Ishikawa (cell line): ENCODE measurements at regions not wholly inside any gene's neighbourhood (a gene's known extent, or its start where the extent isn't known, plus 50 kb on each side); places are given as distances from the start of the nearest gene placed in this dataset.

Source experiments
- CEBPB ChIP-seq: IDR thresholded peaks from 2 replicates; pipeline ENCODE4 v1.6.1; 2012
- CREB1 ChIP-seq: IDR thresholded peaks from 2 replicates; pipeline ENCODE4 v1.6.1; 2012; ENCODE audit warnings: low read depth
- EGR1 ChIP-seq: IDR thresholded peaks from 2 replicates; pipeline ENCODE4 v1.6.1; 2012
- EP300 ChIP-seq: IDR thresholded peaks from 2 replicates; pipeline ENCODE4 v1.6.1; 2012; ENCODE audit warnings: borderline replicate concordance
- FOXM1 ChIP-seq: IDR thresholded peaks from 2 replicates; pipeline ENCODE4 v1.6.1; 2012; ENCODE audit warnings: low read depth, borderline replicate concordance
- NFIC ChIP-seq: IDR thresholded peaks from 2 replicates; pipeline ENCODE4 v1.6.1; 2012
- RAD21 ChIP-seq: IDR thresholded peaks from 2 replicates; pipeline ENCODE4 v1.6.1; 2012; ENCODE audit warnings: low read depth
- TAF1 ChIP-seq: IDR thresholded peaks from 2 replicates; pipeline ENCODE4 v1.6.1; 2012; ENCODE audit warnings: low read depth, mild to moderate bottlenecking
- TCF12 ChIP-seq: IDR thresholded peaks from 2 replicates; pipeline ENCODE4 v1.6.1; 2012; ENCODE audit warnings: low read depth
- TEAD4 ChIP-seq: IDR thresholded peaks from 2 replicates; pipeline ENCODE4 v1.6.1; 2012
- YY1 ChIP-seq: IDR thresholded peaks from 2 replicates; pipeline ENCODE4 v1.6.1; 2012; ENCODE audit warnings: low read depth
- ZBTB7A ChIP-seq: IDR thresholded peaks from 2 replicates; pipeline ENCODE4 v1.6.1; 2012; ENCODE audit warnings: low read depth
- TF ChIP-seq, protein P1 (sequence below): IDR thresholded peaks from 2 replicates; pipeline ENCODE4 v1.6.1; 2012
- TF ChIP-seq, protein P2 (sequence below): IDR thresholded peaks from 2 replicates; pipeline ENCODE4 v1.6.1; 2012
- TF ChIP-seq, protein P3 (sequence below): IDR thresholded peaks from 2 replicates; pipeline ENCODE4 v1.6.1; 2012; ENCODE audit warnings: low read depth, mild to moderate bottlenecking

DNA sequence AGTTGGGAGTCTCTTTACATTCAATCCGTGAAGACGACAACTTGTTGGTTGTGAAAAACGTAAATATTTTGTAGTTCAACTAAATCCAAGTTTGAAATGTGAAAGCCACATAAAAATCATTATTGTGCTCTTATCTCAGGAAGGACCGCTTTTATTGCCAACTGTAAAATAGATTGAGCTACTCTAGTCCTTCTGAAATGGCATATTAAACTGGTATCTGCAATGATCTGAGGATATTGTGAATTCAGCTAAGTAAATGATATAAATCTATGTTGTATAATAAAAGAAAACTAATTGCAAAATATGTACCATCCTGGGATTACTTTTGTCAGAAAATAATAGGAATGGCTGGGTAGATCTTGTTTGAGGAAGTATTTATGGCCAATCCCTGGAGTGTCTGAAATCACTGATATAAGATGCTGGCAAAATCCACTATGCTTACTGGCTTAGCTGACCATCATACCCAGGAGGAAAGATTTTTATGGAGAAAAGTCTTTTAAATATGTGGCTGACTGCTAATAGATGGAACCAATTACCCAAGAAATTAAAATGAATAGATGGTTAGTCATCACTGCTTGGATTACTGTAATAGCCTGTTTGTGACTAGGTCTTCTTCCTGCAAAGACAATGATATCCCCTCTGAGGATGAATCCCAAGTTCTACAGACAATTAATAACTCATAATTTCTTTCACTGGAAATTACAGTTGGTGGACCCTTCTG lies 191.8 kb downstream of the SEMA6D start:
- TF ChIP-seq CREB1 = no peak
- no peak for TF ChIP-seq EGR1
- TF ChIP-seq, protein P1, sequence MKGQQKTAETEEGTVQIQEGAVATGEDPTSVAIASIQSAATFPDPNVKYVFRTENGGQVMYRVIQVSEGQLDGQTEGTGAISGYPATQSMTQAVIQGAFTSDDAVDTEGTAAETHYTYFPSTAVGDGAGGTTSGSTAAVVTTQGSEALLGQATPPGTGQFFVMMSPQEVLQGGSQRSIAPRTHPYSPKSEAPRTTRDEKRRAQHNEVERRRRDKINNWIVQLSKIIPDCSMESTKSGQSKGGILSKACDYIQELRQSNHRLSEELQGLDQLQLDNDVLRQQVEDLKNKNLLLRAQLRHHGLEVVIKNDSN = no peak
- TF ChIP-seq CEBPB = no peak
- TF ChIP-seq ZBTB7A = no peak
- TF ChIP-seq, protein P2, sequence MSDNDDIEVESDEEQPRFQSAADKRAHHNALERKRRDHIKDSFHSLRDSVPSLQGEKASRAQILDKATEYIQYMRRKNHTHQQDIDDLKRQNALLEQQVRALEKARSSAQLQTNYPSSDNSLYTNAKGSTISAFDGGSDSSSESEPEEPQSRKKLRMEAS = no peak
- no peak for TF ChIP-seq NFIC
- TF ChIP-seq TEAD4 = no peak
- no peak for TF ChIP-seq EP300
- no peak for TF ChIP-seq TCF12
- TF ChIP-seq TAF1 = no peak
- no peak for TF ChIP-seq RAD21
- TF ChIP-seq FOXM1 = no peak
- TF ChIP-seq YY1 = no peak

DNA sequence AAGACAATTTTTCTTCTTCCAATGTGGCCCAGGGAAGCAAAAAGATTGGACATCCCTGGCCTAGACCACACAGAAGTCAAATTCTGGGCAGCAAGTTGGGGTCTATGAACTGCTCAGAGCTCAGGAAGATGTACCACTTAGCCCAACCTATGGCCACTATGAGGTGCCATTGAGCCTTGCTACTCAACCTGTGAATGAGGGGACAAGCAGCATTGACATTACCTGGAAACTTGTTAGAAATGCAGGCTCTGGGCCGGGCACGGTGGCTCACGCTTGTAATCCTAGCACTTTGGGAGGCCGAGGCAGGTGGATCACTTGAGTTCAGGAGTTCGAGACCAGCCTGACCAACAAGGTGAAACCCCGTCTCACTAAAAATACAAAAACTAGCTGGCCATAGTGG lies 195.6 kb downstream of the SEMA6D start:
- TF ChIP-seq RAD21 = peak; percentile 56

DNA sequence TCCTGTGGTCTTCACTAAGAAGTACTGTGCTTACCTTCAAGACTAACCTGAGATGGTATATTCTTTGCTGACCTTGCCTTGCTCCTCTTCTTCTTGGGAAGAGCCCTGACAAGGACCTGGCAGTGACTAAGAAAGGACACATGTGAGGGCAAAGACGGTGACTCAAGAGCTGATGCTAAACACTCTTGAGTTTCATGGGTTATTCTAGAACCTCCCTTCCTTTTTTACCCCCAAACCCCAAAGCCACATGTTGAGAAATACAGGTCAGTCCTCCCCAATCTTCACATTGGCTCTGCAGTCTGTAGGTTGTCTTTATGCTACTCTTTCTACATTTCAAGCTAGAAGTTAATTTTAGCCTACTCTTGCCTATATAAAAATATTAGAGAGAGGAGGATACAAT lies 200.6 kb downstream of the SEMA6D start:
- TF ChIP-seq, protein P3, sequence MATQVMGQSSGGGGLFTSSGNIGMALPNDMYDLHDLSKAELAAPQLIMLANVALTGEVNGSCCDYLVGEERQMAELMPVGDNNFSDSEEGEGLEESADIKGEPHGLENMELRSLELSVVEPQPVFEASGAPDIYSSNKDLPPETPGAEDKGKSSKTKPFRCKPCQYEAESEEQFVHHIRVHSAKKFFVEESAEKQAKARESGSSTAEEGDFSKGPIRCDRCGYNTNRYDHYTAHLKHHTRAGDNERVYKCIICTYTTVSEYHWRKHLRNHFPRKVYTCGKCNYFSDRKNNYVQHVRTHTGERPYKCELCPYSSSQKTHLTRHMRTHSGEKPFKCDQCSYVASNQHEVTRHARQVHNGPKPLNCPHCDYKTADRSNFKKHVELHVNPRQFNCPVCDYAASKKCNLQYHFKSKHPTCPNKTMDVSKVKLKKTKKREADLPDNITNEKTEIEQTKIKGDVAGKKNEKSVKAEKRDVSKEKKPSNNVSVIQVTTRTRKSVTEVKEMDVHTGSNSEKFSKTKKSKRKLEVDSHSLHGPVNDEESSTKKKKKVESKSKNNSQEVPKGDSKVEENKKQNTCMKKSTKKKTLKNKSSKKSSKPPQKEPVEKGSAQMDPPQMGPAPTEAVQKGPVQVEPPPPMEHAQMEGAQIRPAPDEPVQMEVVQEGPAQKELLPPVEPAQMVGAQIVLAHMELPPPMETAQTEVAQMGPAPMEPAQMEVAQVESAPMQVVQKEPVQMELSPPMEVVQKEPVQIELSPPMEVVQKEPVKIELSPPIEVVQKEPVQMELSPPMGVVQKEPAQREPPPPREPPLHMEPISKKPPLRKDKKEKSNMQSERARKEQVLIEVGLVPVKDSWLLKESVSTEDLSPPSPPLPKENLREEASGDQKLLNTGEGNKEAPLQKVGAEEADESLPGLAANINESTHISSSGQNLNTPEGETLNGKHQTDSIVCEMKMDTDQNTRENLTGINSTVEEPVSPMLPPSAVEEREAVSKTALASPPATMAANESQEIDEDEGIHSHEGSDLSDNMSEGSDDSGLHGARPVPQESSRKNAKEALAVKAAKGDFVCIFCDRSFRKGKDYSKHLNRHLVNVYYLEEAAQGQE = no peak
- TF ChIP-seq RAD21 (no peak), CEBPB (no peak), TEAD4 (no peak), FOXM1 (no peak), EP300 (no peak), TAF1 (no peak), TCF12 (no peak), EGR1 (no peak)
- TF ChIP-seq, protein P1 = no peak

DNA sequence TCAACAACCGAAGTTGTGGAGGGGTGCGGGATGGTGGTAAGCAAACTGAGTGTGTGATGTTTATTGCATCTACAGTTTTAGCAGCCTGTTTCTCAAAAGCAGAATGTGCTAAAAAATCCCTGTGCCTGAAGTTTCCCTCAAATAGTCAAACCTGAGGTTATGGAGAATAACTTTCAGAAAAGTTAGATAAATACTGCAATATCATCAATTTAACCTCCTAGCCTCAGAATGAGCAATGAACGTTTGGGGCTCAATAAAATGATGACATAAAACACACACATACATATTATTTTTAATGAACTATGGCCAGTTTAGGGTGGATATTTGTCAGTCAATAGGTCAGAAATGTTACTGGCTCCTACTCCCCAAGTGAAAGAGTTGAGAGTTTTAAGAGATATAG lies 201.6 kb downstream of the SEMA6D start:
- TF ChIP-seq TCF12 = no peak
- no peak for TF ChIP-seq FOXM1
- TF ChIP-seq NFIC = no peak
- TF ChIP-seq, protein P1 = no peak
- TF ChIP-seq YY1 = no peak
- TF ChIP-seq TEAD4 = no peak
- no peak for TF ChIP-seq CREB1
- TF ChIP-seq, protein P2 = no peak
- no peak for TF ChIP-seq EGR1
- TF ChIP-seq ZBTB7A = no peak
- no peak for TF ChIP-seq CEBPB
- TF ChIP-seq EP300 = no peak
- TF ChIP-seq RAD21 = no peak
- TF ChIP-seq, protein P3 = no peak
- no peak for TF ChIP-seq TAF1

DNA sequence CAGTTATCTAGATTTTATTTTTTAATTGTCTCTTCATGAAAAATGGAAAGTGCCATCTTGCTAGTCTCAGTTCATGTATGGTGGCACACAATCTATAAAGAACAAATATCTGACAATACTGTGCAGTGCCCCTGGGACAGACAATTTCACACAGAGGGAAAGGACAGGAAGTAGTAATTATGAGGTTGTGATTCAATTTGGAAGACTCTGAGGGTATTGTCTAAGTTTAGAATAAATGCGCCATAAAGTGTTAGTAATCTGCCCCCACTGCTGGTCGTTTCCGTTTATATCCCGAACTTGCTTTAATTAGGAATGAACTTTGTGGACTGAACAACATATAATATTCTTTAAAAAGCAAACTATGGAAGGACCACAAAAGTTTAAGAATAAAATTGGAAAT lies 196.4 kb upstream of the SLC24A5 start:
- TF ChIP-seq RAD21 = no peak
- TF ChIP-seq, protein P1 = no peak
- no peak for TF ChIP-seq FOXM1
- no peak for TF ChIP-seq YY1
- no peak for TF ChIP-seq EGR1
- TF ChIP-seq CREB1 = no peak
- TF ChIP-seq, protein P3 = no peak
- TF ChIP-seq NFIC = no peak
- TF ChIP-seq CEBPB = no peak
- TF ChIP-seq, protein P2 = no peak
- TF ChIP-seq TCF12 = no peak
- TF ChIP-seq TAF1 = no peak
- TF ChIP-seq ZBTB7A = no peak
- no peak for TF ChIP-seq EP300
- TF ChIP-seq TEAD4 = no peak
